ENCODE measurements at regions not wholly inside any gene's neighbourhood (a gene's known extent, or its start where the extent isn't known, plus 50 kb on each side); places are given as distances from the start of the nearest gene placed in this dataset.

GRCh38 chr12:125289970-125290369, 224.7 kb downstream of the AACS start:
- no peak overlapping the region for H3K4me3 ChIP-seq (ENCODE audit: control insufficient read depth, low read depth, low read length)
- DNase-seq (ENCODE audit: low read depth), result no peak
- TF ChIP-seq CTCF (IDR thresholded peaks at IDR 0.05; ENCODE audit: control insufficient read depth, insufficient read depth, low read depth, low read length, missing control alignments), result no peak

- TF ChIP-seq CTCF (IDR thresholded peaks at IDR 0.05; ENCODE audit: control insufficient read depth, insufficient read depth, low read depth, low read length, missing control alignments), result no peak
- DNase-seq (ENCODE audit: low read depth), result no peak
- H3K4me3 ChIP-seq (ENCODE audit: control insufficient read depth, low read depth, low read length), result no peak overlapping the region
Observed at GRCh38 chr12:125292700-125293099, 227.5 kb downstream of the AACS start.

GRCh38 chr12:125295550-125295949, 230.3 kb downstream of the AACS start:
- no peak for DNase-seq (ENCODE audit: low read depth)
- H3K4me3 ChIP-seq (ENCODE audit: control insufficient read depth, low read depth, low read length), result no peak overlapping the region
- TF ChIP-seq CTCF (IDR thresholded peaks at IDR 0.05; ENCODE audit: control insufficient read depth, insufficient read depth, low read depth, low read length, missing control alignments), result no peak

- no peak for TF ChIP-seq CTCF (IDR thresholded peaks at IDR 0.05; ENCODE audit: control insufficient read depth, insufficient read depth, low read depth, low read length, missing control alignments)
- DNase-seq (ENCODE audit: low read depth), result no peak
- no peak overlapping the region for H3K4me3 ChIP-seq (ENCODE audit: control insufficient read depth, low read depth, low read length)
Observed at GRCh38 chr12:125296701-125297100, 231.5 kb downstream of the AACS start.

- no peak overlapping the region for H3K4me3 ChIP-seq (ENCODE audit: control insufficient read depth, low read depth, low read length)
- TF ChIP-seq CTCF (IDR thresholded peaks at IDR 0.05; ENCODE audit: control insufficient read depth, insufficient read depth, low read depth, low read length, missing control alignments), result no peak
- no peak for DNase-seq (ENCODE audit: low read depth)
Observed at GRCh38 chr12:125299840-125300239, 234.6 kb downstream of the AACS start.

GRCh38 chr12:125300249-125300648, 235.0 kb downstream of the AACS start:
- no peak overlapping the region for H3K4me3 ChIP-seq (ENCODE audit: control insufficient read depth, low read depth, low read length)
- DNase-seq (ENCODE audit: low read depth), result no peak
- no peak for TF ChIP-seq CTCF (IDR thresholded peaks at IDR 0.05; ENCODE audit: control insufficient read depth, insufficient read depth, low read depth, low read length, missing control alignments)

- no peak for DNase-seq (ENCODE audit: low read depth)
- no peak overlapping the region for H3K4me3 ChIP-seq (ENCODE audit: control insufficient read depth, low read depth, low read length)
- TF ChIP-seq CTCF (IDR thresholded peaks at IDR 0.05; ENCODE audit: control insufficient read depth, insufficient read depth, low read depth, low read length, missing control alignments), result no peak
Observed at GRCh38 chr12:125303337-125303736, 238.1 kb downstream of the AACS start.
